ENCODE measurements at regions not wholly inside any gene's neighbourhood (a gene's known extent, or its start where the extent isn't known, plus 50 kb on each side); places are given as distances from the start of the nearest gene placed in this dataset.

DNA sequence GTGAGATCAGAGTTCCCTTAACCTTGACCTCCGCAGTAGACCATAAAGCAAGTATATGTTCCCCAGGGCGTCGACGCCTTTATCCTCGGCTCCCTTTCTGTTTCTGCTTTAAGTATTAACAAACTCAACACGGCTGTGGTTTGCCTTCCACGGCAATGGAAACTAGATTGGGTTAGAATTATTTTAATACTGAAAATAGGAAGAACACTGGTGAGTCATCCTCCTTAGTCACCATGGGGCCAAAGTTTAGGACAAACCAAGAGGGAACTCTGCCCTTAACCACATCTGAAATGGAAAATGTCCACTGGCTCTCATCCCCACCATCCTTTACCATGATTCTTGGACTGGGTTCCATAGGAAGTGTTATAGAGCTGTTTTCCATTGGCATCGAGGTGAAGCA lies 386.1 kb downstream of the ACTL7B start:
- TF ChIP-seq, protein P1, sequence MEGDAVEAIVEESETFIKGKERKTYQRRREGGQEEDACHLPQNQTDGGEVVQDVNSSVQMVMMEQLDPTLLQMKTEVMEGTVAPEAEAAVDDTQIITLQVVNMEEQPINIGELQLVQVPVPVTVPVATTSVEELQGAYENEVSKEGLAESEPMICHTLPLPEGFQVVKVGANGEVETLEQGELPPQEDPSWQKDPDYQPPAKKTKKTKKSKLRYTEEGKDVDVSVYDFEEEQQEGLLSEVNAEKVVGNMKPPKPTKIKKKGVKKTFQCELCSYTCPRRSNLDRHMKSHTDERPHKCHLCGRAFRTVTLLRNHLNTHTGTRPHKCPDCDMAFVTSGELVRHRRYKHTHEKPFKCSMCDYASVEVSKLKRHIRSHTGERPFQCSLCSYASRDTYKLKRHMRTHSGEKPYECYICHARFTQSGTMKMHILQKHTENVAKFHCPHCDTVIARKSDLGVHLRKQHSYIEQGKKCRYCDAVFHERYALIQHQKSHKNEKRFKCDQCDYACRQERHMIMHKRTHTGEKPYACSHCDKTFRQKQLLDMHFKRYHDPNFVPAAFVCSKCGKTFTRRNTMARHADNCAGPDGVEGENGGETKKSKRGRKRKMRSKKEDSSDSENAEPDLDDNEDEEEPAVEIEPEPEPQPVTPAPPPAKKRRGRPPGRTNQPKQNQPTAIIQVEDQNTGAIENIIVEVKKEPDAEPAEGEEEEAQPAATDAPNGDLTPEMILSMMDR (IDR thresholded peaks at IDR 0.05) = no peak
- no peak for TF ChIP-seq POLR2A (IDR thresholded peaks at IDR 0.05)
